Aorta (tissue), 5 donors: ENCODE measurements at regions not wholly inside any gene's neighbourhood (a gene's known extent, or its start where the extent isn't known, plus 50 kb on each side); places are given as distances from the start of the nearest gene placed in this dataset.
"Not testable (repeated sequence)": the region's sequence is repeated elsewhere in the genome, so short reads cannot be mapped to it uniquely, and the experiment has no call there.

Experiments used
- ATAC-seq: fragments of 200-7000 bp; cut with Tn5 transposase; one replicate; pipeline ENCODE4 v1.9.1; 2022; ENCODE audit warnings: moderate library complexity; ENCODE audit not compliant: low FRiP score
- DNase-seq, 2 donors: peaks; one replicate each; pipeline ENCODE4 v3.0.0-alpha.2; 2020
- H3K27ac ChIP-seq, 2 donors: one replicate each; pipeline ENCODE4 v1.5.1; 2013; ENCODE audit warnings: low read length in 2 of 2, mild to moderate bottlenecking in 2 of 2, moderate library complexity in 2 of 2, control low read depth in 1 of 2, inconsistent platforms in 1 of 2, low read depth in 1 of 2
- H3K27me3 ChIP-seq, 2 donors: one replicate each; pipeline ENCODE4 v1.6.1; 2013; ENCODE audit warnings: control low read depth in 1 of 2, low read length in 1 of 2, mild to moderate bottlenecking in 1 of 2, moderate library complexity in 1 of 2; ENCODE audit not compliant: insufficient read depth in 2 of 2, control insufficient read depth in 1 of 2
- H3K36me3 ChIP-seq, 2 donors: one replicate each; pipeline ENCODE4 v1.6.1; 2013; ENCODE audit warnings: control low read depth in 1 of 2, low read length in 1 of 2, mild to moderate bottlenecking in 1 of 2; ENCODE audit not compliant: insufficient read depth in 2 of 2, control insufficient read depth in 1 of 2
- H3K4me1 ChIP-seq, 2 donors: one replicate each; pipeline ENCODE4 v1.6.1; 2013; ENCODE audit warnings: low read length in 2 of 2, control low read depth in 1 of 2, mild to moderate bottlenecking in 1 of 2, moderate library complexity in 1 of 2; ENCODE audit not compliant: insufficient read depth in 2 of 2, control insufficient read depth in 1 of 2
- H3K4me3 ChIP-seq, 2 donors: one replicate each; pipeline ENCODE4 v1.5.1; 2013; ENCODE audit warnings: low read length in 2 of 2, control low read depth in 1 of 2, mild to moderate bottlenecking in 1 of 2
- H3K9me3 ChIP-seq: one replicate; pipeline ENCODE4 v1.6.1; 2013; ENCODE audit warnings: mild to moderate bottlenecking, low read length; ENCODE audit not compliant: control insufficient read depth
- WGBS, 2 donors: extraction: QIAGEN DNeasy Blood & Tissue Kit; methylation state at CpG; one replicate each; pipeline ENCODE4 v1.1.7; 2013; 5-methylcytosine and 5-hydroxymethylcytosine counted together
- intact Hi-C, 2 donors: fragments of 100-400 bp; cut with DNase I; formaldehyde crosslinking; loops; one replicate each; pipeline versions ENCODE4 v1.14.2 to v1.15.0; 2022
- donor health status: healthy with polysubstance abuse.
- donor health status: Bipolar disorder and iron deficiency.
- donor health status: DM: no; HTN: no; CAD: no.
- donor health status: DM: no; HTN: no; CAD: no.
- donor health status: DM: yes; HTN: yes; CAD: no.

GRCh38 chr1:149241272-149241671 is 137.9 kb upstream of the NBPF9 start:
- H3K4me1 ChIP-seq, H3K27ac ChIP-seq, intact Hi-C loops, H3K36me3 ChIP-seq, H3K27me3 ChIP-seq, H3K4me3 ChIP-seq, DNase-seq, ATAC-seq, H3K9me3 ChIP-seq: not testable (repeated sequence)
- no CpG with 5 or more reads among the region's 5 CpGs for WGBS, 2 donors

GRCh38 chr1:149243572-149243971 is 140.2 kb upstream of the NBPF9 start:
- H3K4me1 ChIP-seq, H3K27ac ChIP-seq, H3K4me3 ChIP-seq, ATAC-seq, H3K27me3 ChIP-seq, H3K36me3 ChIP-seq, intact Hi-C loops, DNase-seq, H3K9me3 ChIP-seq: not testable (repeated sequence)
- WGBS, 2 donors, result no CpG with 5 or more reads among the region's 4 CpGs

GRCh38 chr1:149244621-149245020 is 141.3 kb upstream of the NBPF9 start:
- H3K9me3 ChIP-seq, ATAC-seq, H3K4me3 ChIP-seq, H3K4me1 ChIP-seq, H3K27ac ChIP-seq, intact Hi-C loops, DNase-seq, H3K27me3 ChIP-seq, H3K36me3 ChIP-seq: not testable (repeated sequence)
- WGBS, 2 donors, result 85 to 90% methylated on average over 2 of the region's 3 CpGs

- H3K4me1 ChIP-seq, H3K9me3 ChIP-seq, H3K4me3 ChIP-seq, DNase-seq, H3K27ac ChIP-seq, H3K36me3 ChIP-seq, ATAC-seq, H3K27me3 ChIP-seq, intact Hi-C loops: not testable (repeated sequence)
- no CpG with 5 or more reads among the region's 5 CpGs for WGBS, 2 donors
Observed at GRCh38 chr1:149246212-149246611, 142.9 kb upstream of the NBPF9 start.

GRCh38 chr1:149248610-149249009 is 145.3 kb upstream of the NBPF9 start:
- H3K27ac ChIP-seq, DNase-seq, H3K9me3 ChIP-seq, H3K27me3 ChIP-seq, H3K4me3 ChIP-seq, H3K36me3 ChIP-seq, intact Hi-C loops, H3K4me1 ChIP-seq, ATAC-seq: not testable (repeated sequence)
- 80 to 90% methylated on average over 1 of the region's 2 CpGs for WGBS, 2 donors

- DNase-seq, H3K4me1 ChIP-seq, ATAC-seq, H3K9me3 ChIP-seq, H3K36me3 ChIP-seq, H3K27me3 ChIP-seq, H3K27ac ChIP-seq, H3K4me3 ChIP-seq, intact Hi-C loops: not testable (repeated sequence)
- 84 to 93% methylated on average over 1 of the region's 3 CpGs for WGBS, 2 donors
Observed at GRCh38 chr1:149249850-149250467, 146.6 kb upstream of the NBPF9 start.

- H3K4me1 ChIP-seq, DNase-seq, H3K4me3 ChIP-seq, H3K27me3 ChIP-seq, intact Hi-C loops, H3K9me3 ChIP-seq, H3K27ac ChIP-seq, H3K36me3 ChIP-seq: not testable (repeated sequence)
- 0% methylated on average over 1 of the region's 5 CpGs; no CpG with 5 or more reads in 1 of the 2 donors for WGBS, 2 donors
- peak; percentile 94 for ATAC-seq
Observed at GRCh38 chr1:149254894-149255847, 151.8 kb upstream of the NBPF9 start.

- 0% methylated on average over 1 of the region's 1 CpG; no CpG with 5 or more reads in 1 of the 2 donors for WGBS, 2 donors
- peak; percentile 49 for ATAC-seq
- intact Hi-C loops, H3K4me1 ChIP-seq, H3K27me3 ChIP-seq, H3K4me3 ChIP-seq, H3K36me3 ChIP-seq, H3K27ac ChIP-seq, H3K9me3 ChIP-seq, DNase-seq: not testable (repeated sequence)
Observed at GRCh38 chr1:149260284-149260683, 156.9 kb upstream of the NBPF9 start.
